ES-I3 (cell line): ENCODE measurements at regions not wholly inside any gene's neighbourhood (a gene's known extent, or its start where the extent isn't known, plus 50 kb on each side); places are given as distances from the start of the nearest gene placed in this dataset.

ENCODE experiments used
- H3K36me3 ChIP-seq: 2 replicates; pipeline ENCODE4 v1.6.1; 2013; ENCODE audit warnings: mild to moderate bottlenecking, low read length, control low read depth, moderate library complexity; ENCODE audit not compliant: insufficient read depth
- H3K4me1 ChIP-seq: 2 replicates; pipeline ENCODE4 v1.6.1; 2013; ENCODE audit warnings: mild to moderate bottlenecking, control low read depth, low read length; ENCODE audit not compliant: insufficient read depth
- H3K9ac ChIP-seq: 2 replicates; pipeline ENCODE4 v1.6.1; 2013; ENCODE audit warnings: low read depth, mild to moderate bottlenecking, low read length, moderate library complexity
- H3K9me3 ChIP-seq: 2 replicates; pipeline ENCODE4 v1.6.1; 2013; ENCODE audit warnings: mild to moderate bottlenecking, low read length, moderate library complexity; ENCODE audit not compliant: control insufficient read depth, insufficient read depth

DNA sequence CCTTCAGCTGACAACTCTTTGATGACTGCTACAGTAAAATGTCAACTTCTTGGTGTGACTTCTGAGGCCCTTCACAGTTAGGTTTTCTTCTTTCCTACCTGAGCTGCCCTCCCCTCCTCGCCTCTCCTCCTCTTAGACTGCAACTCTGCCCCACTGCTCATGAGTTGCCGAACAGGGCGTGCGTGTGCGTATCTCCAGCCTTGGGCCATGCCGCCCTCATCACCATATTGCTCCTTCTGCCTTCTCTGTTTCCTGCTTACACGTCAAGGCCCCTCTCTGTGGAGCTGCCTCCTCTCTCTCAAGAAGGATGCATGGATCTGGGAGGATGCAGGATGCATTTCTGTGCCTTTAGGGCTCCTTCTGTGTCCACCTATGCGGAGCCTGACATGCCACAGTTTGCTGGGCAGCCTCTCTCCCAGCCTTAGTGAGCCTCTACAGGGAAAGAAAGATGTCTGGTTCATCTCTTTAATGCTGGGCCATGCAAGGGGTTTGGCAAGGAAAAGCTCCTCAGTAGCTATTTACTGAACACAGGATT, 205.9 kb downstream of the RPLP1 start:
- no peaks in the 10 kb centered on the region for H3K9me3 ChIP-seq

DNA sequence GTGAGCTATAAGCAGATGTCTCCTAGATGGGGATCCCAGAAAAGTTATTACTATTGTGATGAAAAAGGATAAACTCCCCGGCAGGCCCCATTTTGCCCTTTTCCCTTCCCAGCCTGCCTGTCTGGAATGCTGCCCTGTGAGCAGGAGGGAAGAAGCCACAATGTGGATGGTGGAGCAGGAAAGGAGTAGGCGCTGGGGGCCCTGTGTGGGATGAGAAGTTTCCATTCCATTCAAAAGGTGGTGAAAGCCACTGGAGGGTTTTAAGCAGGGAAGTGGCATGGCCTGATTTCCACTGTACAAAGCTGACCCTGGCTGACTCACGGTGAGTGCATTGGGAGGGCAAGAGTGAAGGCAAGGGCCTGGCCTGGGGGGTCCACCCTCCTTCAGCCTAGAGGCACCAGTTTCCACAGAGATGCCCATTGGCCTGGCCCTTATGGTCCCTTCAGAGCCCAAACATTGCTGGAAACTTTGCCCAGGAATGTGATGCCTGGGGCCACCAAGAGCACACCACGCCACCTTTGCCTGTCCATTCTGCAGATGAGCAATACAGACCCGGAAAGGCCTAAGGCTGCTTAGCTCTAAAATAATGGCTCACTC, 206.9 kb downstream of the RPLP1 start:
- H3K36me3 ChIP-seq = no peaks in the 10 kb centered on the region
- H3K9me3 ChIP-seq = no peaks in the 10 kb centered on the region
- no peak overlapping the region for H3K9ac ChIP-seq
- H3K4me1 ChIP-seq = no peaks in the 10 kb centered on the region

More for the DNA sequence above, 205.9 kb downstream of the RPLP1 start:
- no peaks in the 10 kb centered on the region for H3K4me1 ChIP-seq
- H3K9ac ChIP-seq = no peak overlapping the region
- H3K36me3 ChIP-seq = no peaks in the 10 kb centered on the region

DNA sequence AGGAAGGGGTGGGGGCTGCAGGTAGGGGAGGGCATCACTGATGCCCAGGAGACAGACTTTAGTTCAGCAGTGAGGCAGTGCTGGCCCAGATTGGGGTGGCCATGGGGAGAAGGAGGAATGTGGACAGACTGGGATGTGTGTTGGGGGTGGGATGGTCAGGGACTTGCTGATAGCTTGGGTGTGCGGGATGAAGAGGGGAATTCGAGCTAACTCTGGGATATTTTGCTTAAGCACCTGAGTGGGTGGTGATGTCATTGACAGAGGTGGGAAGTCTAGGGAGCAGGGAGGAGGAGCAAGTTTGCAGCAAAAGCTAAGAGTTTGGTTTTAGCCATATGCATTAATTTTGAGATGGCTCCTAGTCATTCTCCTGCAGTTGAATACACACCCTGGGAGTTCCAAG, 207.5 kb downstream of the RPLP1 start:
- Histone ChIP-seq H3K4me1 (no peaks in the 10 kb centered on the region), H3K9me3 (no peaks in the 10 kb centered on the region), H3K9ac (no peak overlapping the region), H3K36me3 (no peaks in the 10 kb centered on the region)

DNA sequence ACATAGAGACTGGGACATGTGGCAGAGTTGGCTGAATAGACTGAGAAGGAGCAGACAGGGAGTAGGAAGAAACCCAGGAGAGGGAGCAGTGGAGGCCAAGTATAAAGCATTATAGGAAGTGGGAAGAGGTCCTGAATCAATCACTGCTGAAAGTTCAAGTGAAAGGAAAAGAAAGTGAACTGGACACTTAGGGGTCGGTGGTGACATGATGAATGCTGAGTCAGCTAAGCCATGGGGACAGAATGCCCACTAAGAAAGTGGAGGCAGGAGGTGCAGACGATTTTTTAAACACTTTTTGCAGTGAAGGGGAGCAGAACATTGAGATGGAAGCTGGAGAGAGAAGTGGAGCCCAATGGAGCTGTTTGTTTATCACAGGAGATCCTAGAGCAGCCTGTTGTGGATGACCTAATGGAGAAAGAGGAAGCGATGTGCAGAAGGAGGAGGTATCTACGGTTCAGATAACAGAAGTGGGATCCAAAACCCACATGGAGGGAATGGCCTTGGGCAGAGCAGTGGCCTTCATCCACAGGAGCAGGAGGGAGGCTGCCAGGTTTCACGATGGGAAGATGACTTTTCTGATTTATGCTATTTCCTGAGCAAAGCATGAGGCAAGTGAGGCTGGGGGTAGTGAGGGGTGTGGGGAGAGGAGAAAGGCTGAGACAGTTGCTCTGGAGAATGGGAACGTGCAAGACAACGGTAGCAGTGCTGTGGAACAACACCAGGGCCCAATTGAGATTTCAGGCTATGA, 208.2 kb downstream of the RPLP1 start:
- Histone ChIP-seq H3K4me1 (peaks cover 5% of the 10 kb centered on the region; the same call in 1 of the 2 replicates), H3K9me3 (no peaks in the 10 kb centered on the region), H3K36me3 (no peaks in the 10 kb centered on the region), H3K9ac (no peak overlapping the region)

DNA sequence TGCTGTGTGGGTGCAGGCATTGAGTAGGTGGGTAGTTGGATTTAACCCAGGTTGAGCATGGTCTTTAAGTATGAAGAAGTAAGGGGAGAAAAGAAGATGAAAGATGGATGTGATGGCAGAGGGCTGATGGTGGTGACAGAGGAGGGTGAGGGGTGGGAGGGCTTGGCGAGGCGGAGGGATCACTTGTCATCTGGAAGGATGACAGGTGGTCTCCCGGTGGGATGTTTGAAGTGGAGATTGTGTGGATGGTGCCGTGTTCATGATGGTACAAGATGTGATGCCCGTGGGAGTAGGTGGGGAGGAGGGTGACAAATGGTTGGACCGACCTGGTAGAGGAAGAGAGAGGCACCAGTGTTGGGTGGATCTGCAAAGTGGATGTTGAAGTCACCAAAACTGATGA, 208.8 kb downstream of the RPLP1 start:
- no peak overlapping the region for H3K9ac ChIP-seq
- no peaks in the 10 kb centered on the region for H3K36me3 ChIP-seq
- peaks cover 10% of the 10 kb centered on the region; the same call in 1 of the 2 replicates for H3K4me1 ChIP-seq
- H3K9me3 ChIP-seq = no peaks in the 10 kb centered on the region

DNA sequence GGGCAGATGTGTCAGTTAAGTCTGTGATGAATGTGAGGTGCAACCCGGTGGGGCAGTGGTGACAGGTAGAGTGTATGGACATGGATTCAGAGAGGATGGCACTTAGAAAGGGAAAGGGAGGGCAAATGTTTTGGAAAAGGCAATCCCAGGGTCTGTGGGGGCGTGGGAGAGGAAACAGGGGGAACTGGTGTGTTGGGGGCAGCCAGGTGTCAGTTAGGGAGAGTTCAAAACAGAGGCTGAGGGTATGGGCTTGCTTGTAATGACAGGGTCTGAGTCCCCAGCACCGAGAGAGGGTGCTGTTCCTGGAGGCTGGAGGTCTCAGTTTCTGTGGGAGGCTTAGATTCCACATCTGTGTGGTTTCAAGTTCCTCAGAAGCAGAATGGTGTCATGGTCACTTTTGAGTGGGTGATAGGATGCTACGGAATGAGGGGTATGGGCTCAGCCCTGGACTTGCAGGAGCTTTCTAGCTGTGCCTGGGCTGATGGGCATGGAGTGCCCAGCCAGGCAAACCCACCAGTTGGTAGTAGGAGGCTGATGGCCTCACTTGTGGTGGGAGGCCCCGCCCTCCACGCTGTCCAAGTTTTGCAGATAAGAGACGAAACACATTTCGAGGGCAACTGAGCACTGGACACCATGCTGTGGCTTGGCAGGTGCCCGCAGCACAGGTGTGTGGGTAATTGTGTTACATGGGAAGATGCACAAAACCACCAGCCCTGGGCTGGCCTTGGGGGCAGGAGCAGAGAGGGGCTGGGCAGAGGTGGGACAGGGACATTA, 209.4 kb downstream of the RPLP1 start:
- Histone ChIP-seq H3K9ac (no peak overlapping the region), H3K9me3 (no peaks in the 10 kb centered on the region), H3K36me3 (no peaks in the 10 kb centered on the region), H3K4me1 (peaks cover 10% of the 10 kb centered on the region; the same call in 1 of the 2 replicates)

DNA sequence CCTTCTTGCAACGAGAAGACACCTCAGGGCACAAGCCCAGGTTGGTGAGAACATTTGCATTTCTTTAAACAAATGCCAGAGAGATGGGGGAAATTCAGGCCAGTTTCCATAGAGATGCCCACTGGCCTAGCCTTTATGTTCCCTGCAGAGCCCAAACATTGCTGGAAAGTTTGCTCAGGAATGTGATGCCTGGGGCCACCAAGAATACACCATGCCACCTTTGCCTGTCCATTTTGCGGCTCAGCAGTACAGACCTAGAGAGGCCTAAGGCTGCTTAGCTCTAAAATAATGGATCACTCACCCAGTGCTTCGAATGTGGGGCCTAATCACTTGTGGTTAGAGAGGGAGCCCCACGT, 210.0 kb downstream of the RPLP1 start:
- peaks cover 10% of the 10 kb centered on the region; the same call in 1 of the 2 replicates for H3K4me1 ChIP-seq
- no peak overlapping the region for H3K9ac ChIP-seq
- H3K9me3 ChIP-seq = no peaks in the 10 kb centered on the region
- H3K36me3 ChIP-seq = no peaks in the 10 kb centered on the region

DNA sequence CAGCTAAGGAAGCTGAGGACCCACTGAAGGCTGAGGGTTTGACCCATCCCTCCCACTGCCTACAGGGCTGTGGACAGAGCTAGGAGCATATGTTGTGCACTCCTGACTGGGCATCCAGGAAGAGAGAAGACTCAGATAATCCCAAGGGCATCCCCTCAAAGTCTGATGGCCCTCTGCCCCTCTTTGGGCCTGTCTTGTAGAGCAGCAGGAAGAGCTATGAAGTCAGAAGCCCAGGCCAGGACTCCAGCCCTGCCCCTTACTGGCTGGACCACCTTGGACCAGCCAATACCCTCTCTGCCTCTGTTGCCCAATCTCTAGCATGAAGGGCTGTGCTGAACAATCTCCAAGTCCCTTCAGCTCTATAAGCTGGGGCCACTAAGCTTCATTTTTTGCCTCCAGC, 210.8 kb downstream of the RPLP1 start:
- Histone ChIP-seq H3K4me1 (peaks cover 10% of the 10 kb centered on the region; the same call in 1 of the 2 replicates), H3K9ac (no peak overlapping the region), H3K9me3 (no peaks in the 10 kb centered on the region), H3K36me3 (no peaks in the 10 kb centered on the region)

DNA sequence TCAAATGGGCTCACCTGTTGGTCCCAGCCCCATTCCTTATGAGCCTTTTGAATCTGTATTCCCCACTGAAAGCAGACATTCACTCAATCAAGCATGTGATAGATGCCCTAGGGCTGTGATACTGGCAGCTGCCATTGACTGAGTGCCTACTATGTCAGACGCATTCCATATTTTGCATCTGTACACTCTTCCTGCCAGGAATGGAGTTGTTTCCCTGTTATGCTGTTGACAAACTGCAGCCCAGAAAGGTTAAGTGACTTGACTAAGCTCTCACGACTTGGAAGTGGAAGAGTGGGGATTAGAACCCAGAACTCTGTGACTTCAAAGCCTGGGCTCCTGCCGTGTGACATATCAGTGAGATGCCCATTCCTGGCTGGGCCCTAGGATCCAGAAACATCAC, 211.4 kb downstream of the RPLP1 start:
- no peak overlapping the region for H3K9ac ChIP-seq
- peaks cover 10% of the 10 kb centered on the region; the same call in 1 of the 2 replicates for H3K4me1 ChIP-seq
- no peaks in the 10 kb centered on the region for H3K36me3 ChIP-seq
- H3K9me3 ChIP-seq = no peaks in the 10 kb centered on the region

DNA sequence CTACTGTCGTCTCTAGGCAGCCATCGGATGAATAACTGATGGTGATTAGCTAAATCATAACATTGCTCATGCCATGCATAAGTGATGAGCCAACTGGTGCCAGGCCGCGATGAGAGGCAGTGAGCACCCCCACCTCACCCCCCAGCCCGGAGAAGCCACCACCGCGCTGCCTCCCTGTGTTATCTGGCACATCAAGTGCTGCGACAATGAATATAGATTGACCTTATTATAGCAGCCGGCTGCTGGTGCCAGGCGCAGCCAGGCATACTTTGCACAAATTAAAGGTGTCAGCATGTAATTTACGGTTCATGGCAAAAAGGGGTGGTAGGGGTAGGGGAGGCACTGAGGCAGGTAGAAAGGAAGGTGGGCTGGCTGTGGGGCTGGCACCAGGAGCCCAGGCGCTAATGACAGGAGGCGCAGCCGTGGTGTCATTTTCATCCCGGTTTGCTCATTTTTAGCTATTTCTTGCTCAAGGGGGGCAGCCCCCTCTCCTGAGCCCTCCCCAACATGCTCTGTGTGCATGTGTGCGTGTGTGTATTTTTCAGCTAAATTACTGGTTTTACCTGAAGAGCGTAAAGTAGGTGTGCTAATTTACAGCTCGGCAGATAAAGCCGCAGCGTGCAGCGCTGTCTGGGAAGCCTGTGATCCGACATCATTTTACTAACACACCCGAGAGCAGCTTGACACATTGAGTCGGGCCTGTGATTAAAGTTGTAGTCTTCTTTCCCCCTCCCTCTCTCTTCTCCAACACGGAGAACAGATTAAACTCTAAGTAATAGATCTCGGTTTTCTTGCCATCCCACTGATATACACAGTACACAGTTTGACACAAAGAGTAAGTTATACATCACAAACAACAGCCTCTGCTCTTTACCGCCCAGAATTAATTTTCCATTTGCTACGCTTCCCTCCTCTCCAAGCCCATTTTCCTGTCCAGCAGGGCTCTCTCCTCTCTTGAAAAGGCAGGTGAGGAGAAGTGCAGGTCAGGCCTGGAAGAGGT, 212.3 kb downstream of the RPLP1 start:
- no peak overlapping the region for H3K9ac ChIP-seq
- no peaks in the 10 kb centered on the region for H3K9me3 ChIP-seq
- no peaks in the 10 kb centered on the region for H3K36me3 ChIP-seq
- peaks cover 10% of the 10 kb centered on the region; the same call in 1 of the 2 replicates for H3K4me1 ChIP-seq

DNA sequence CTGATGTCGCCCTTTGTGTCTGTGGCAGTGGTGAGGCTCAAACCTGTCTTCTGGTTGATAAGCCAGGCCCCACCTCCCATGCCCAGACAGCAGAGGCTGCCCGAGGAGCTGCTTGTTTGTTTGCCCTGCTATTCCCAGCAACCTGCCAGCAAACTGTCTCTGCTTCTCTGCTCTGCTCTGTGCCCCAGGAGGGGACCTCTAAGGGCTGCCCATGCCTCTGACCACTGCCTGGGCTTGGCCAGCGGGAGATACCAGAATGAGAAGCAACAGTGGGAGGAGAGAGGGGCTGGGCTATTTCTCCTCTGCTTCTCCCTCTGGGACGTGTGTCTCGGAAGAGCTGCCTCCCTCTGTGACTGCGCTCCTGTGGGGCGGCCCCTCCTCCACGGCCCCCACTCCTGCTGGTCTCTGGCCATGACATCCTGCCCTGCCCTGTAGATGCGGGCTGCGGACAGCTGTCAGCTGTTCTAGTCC, 213.1 kb downstream of the RPLP1 start:
- no peaks in the 10 kb centered on the region for H3K9me3 ChIP-seq
- H3K4me1 ChIP-seq = peaks cover 10% of the 10 kb centered on the region; the same call in 1 of the 2 replicates
- H3K9ac ChIP-seq = no peak overlapping the region
- no peaks in the 10 kb centered on the region for H3K36me3 ChIP-seq

DNA sequence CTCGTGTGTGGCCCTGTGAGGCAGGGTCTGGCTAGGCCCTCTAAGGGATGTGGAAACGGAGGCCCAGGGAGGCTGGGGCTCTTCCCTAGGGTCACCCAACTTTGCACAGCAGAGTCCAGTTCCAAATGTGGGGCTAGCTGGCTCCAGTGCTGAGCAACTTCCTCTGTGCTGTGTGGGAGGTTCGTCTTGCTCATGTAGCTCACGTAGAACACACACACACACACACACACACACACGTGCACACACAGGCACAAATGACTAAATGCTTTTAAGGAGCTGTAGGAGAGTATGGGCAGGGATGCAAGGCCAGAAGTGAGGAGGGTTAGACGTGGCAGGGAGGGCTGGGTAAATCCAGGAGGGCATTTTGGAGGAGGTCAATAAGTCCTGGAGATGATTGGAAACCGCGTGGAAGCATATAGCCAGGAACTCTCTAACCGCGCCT, 213.8 kb downstream of the RPLP1 start:
- Histone ChIP-seq H3K4me1 (peaks cover 10% of the 10 kb centered on the region; the same call in 1 of the 2 replicates), H3K9ac (no peak overlapping the region), H3K36me3 (no peaks in the 10 kb centered on the region), H3K9me3 (no peaks in the 10 kb centered on the region)

DNA sequence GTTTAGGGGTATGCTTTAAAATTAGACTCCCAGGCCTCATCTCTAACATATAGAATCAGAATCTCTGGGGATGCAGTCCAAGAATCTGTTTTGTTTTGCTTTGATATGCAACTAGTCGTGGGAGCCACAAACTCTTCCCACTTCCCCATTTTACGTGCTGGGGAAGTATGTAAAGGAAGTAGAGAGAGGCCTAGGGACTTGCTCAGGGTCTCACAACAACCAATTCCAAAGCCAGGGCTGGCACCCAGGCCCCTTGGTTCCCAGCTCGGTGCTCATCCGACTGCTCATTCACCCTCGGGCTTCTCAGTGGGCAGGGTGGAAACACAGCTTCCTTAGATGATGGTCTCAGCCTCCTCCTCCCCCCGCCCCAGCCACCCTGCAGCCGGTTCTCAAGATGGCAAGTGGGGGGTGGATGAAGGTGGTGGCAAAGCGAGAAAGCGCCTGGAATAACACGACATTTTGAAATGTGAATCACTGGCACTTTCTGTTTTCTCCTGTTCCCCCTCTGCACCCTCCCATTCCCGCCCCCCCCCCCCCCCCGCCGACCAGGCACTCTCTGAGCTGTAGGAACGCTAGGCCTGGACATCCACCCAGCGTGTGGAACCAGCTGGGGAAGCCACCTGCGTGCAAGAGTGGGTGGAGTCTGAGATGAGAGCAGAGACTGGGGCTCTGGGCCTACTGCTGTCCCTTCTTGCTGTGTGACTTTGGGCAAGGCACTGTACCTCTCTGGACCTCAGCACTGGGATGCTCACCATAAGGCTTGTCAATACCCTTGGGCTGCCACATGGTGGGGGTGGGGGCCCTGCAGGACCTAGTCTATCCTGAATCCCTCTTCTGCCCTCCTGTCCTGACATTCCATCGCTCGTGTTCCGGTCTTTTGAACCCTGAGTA, 214.5 kb downstream of the RPLP1 start:
- Histone ChIP-seq H3K36me3 (no peaks in the 10 kb centered on the region), H3K9me3 (no peaks in the 10 kb centered on the region), H3K9ac (no peak overlapping the region), H3K4me1 (peaks cover 10% of the 10 kb centered on the region; the same call in 1 of the 2 replicates)
